A549 (cell line): ENCODE measurements at regions not wholly inside any gene's neighbourhood (a gene's known extent, or its start where the extent isn't known, plus 50 kb on each side); places are given as distances from the start of the nearest gene placed in this dataset.

Experiments used
- ATOH8 ChIP-seq: fragments of 250-450 bp; sonication (Bioruptor Pico); IDR thresholded peaks from 2 replicates; pipeline ENCODE4 v1.5.0; 2020; ENCODE audit warnings: low read depth, mild to moderate bottlenecking, moderate library complexity
- BCL3 ChIP-seq: fragments of >200 bp; sonication (Bioruptor Twin); formaldehyde crosslinking; IDR thresholded peaks from 3 replicates; pipeline ENCODE4 v1.6.1; 2016
- CBX2 ChIP-seq: fragments of 200-600 bp; sonication (generic); IDR thresholded peaks from 2 replicates; pipeline ENCODE4 v1.6.1; 2016; ENCODE audit warnings: low read depth, mild to moderate bottlenecking, borderline replicate concordance
- CBX8 ChIP-seq: fragments of 200-600 bp; sonication (generic); IDR thresholded peaks from 2 replicates; pipeline ENCODE4 v1.6.1; 2016
- CEBPB ChIP-seq, 2 experiments: fragments of >200 bp in 1 of 2; sonication (Bioruptor Twin) in 1 of 2; formaldehyde crosslinking in 1 of 2; IDR thresholded peaks; 2 replicates each; pipeline ENCODE4 v1.6.1; 2012 to 2016
- CHD2 ChIP-seq: fragments of 150-350 bp; IDR thresholded peaks from 2 replicates; pipeline ENCODE4 v1.6.1; 2014; ENCODE audit warnings: low read length; ENCODE audit not compliant: partially characterized antibody
- CHD4 ChIP-seq: fragments of 200-600 bp; sonication (generic); IDR thresholded peaks from 2 replicates; pipeline ENCODE4 v1.6.1; 2016; ENCODE audit warnings: antibody characterized with exemption, mild to moderate bottlenecking, borderline replicate concordance
- ELK1 ChIP-seq: fragments of 150-350 bp; IDR thresholded peaks from 2 replicates; pipeline ENCODE4 v1.6.1; 2014; ENCODE audit warnings: low read depth, mild to moderate bottlenecking, low read length
- EP300 ChIP-seq, 2 experiments: fragments of >200 bp; sonication (Bioruptor Twin); formaldehyde crosslinking; IDR thresholded peaks; 2 replicates in 1 of 2; 3 replicates in 1 of 2; pipeline ENCODE4 v1.6.1; 2016 to 2017
- ESRRA ChIP-seq: fragments of 150-350 bp; IDR thresholded peaks from 2 replicates; pipeline ENCODE4 v1.6.1; 2014; ENCODE audit warnings: mild to moderate bottlenecking, low read length, borderline replicate concordance
- FOSB ChIP-seq: fragments of 250-450 bp; sonication (Bioruptor Pico); IDR thresholded peaks from 2 replicates; pipeline ENCODE4 v1.5.0; 2020; ENCODE audit warnings: mild to moderate bottlenecking, moderate library complexity
- FOSL2 ChIP-seq, 2 experiments: fragments of 450-650 bp in 1 of 2; fragments of >200 bp in 1 of 2; sonication (Bioruptor Twin) in 1 of 2; formaldehyde crosslinking; IDR thresholded peaks; 2 replicates each; pipeline versions ENCODE4 v1.5.0 to v1.6.1; 2016 to 2020; ENCODE audit warnings: mild to moderate bottlenecking in 1 of 2, moderate library complexity in 1 of 2
- FOXS1 ChIP-seq: fragments of 250-450 bp; sonication (Bioruptor Pico); IDR thresholded peaks from 2 replicates; pipeline ENCODE4 v1.5.0; 2020; ENCODE audit warnings: mild to moderate bottlenecking, moderate library complexity
- GATA3 ChIP-seq: IDR thresholded peaks from 2 replicates; pipeline ENCODE4 v1.6.1; 2012; ENCODE audit warnings: borderline replicate concordance
- HDAC2 ChIP-seq: fragments of 200-600 bp; sonication (generic); IDR thresholded peaks from 2 replicates; pipeline ENCODE4 v1.6.1; 2016
- HES2 ChIP-seq: fragments of >200 bp; sonication (Bioruptor Twin); formaldehyde crosslinking; IDR thresholded peaks from 2 replicates; pipeline ENCODE4 v1.6.1; 2016
- HEYL ChIP-seq: fragments of 250-450 bp; sonication (Bioruptor Pico); IDR thresholded peaks from 2 replicates; pipeline ENCODE4 v1.8.0; 2021; ENCODE audit warnings: mild to moderate bottlenecking, moderate library complexity
- HOXA7 ChIP-seq: fragments of 250-450 bp; sonication (Bioruptor Pico); IDR thresholded peaks from 2 replicates; pipeline ENCODE4 v1.5.0; 2020; ENCODE audit warnings: mild to moderate bottlenecking, moderate library complexity
- KDM1A ChIP-seq: fragments of 200-600 bp; sonication (generic); IDR thresholded peaks from 2 replicates; pipeline ENCODE4 v1.6.1; 2016; ENCODE audit warnings: low read depth, mild to moderate bottlenecking
- KDM5A ChIP-seq: fragments of 200-600 bp; sonication (generic); IDR thresholded peaks from 2 replicates; pipeline ENCODE4 v1.6.1; 2016; ENCODE audit warnings: antibody characterized with exemption, mild to moderate bottlenecking
- MAZ ChIP-seq: fragments of 150-350 bp; IDR thresholded peaks from 2 replicates; pipeline ENCODE4 v1.6.1; 2014; ENCODE audit warnings: antibody characterized with exemption, low read depth, low read length, borderline replicate concordance
- NFE2L2 ChIP-seq: fragments of 150-350 bp; conservative IDR thresholded peaks from 2 replicates; pipeline ENCODE4 v1.6.1; 2014; ENCODE audit warnings: low read length
- PHF8 ChIP-seq: fragments of 200-600 bp; sonication (generic); IDR thresholded peaks from 2 replicates; pipeline ENCODE4 v1.6.1; 2016; ENCODE audit warnings: low read depth, mild to moderate bottlenecking, antibody characterized with exemption, moderate library complexity, borderline replicate concordance
- POLR2AphosphoS2 ChIP-seq: conservative IDR thresholded peaks from 2 replicates; pipeline ENCODE4 v1.6.1; 2012; ENCODE audit warnings: low read length, improper control_type of control experiment, inconsistent platforms
- REST ChIP-seq: fragments of 200-600 bp; sonication (generic); IDR thresholded peaks from 2 replicates; pipeline ENCODE4 v1.6.1; 2016; ENCODE audit warnings: antibody characterized with exemption, mild to moderate bottlenecking, moderate library complexity
- RFX5 ChIP-seq: fragments of 450-650 bp; IDR thresholded peaks from 2 replicates; pipeline ENCODE4 v1.7.1; 2014; ENCODE audit warnings: antibody characterized with exemption, mild to moderate bottlenecking, moderate library complexity
- RNF2 ChIP-seq: fragments of 200-600 bp; sonication (generic); IDR thresholded peaks from 2 replicates; pipeline ENCODE4 v1.6.1; 2016; ENCODE audit warnings: low read depth, mild to moderate bottlenecking, antibody characterized with exemption, moderate library complexity, borderline replicate concordance
- USF2 ChIP-seq: fragments of 450-650 bp; IDR thresholded peaks from 2 replicates; pipeline ENCODE4 v1.6.1; 2014; ENCODE audit warnings: antibody characterized with exemption
- ZC3H11A ChIP-seq: fragments of 450-650 bp; IDR thresholded peaks from 2 replicates; pipeline ENCODE4 v1.6.1; 2014; ENCODE audit warnings: antibody characterized with exemption, mild to moderate bottlenecking
- ZFP36 ChIP-seq: fragments of 450-650 bp; IDR thresholded peaks from 2 replicates; pipeline ENCODE4 v1.6.1; 2014; ENCODE audit warnings: borderline replicate concordance; ENCODE audit not compliant: partially characterized antibody
- ZNF302 ChIP-seq: fragments of 250-450 bp; sonication (Bioruptor Pico); IDR thresholded peaks from 2 replicates; pipeline ENCODE4 v1.9.0; 2021; ENCODE audit warnings: inconsistent platforms, mild to moderate bottlenecking, moderate library complexity
- ZSCAN20 ChIP-seq: fragments of 250-450 bp; sonication (Bioruptor Pico); IDR thresholded peaks from 2 replicates; pipeline ENCODE4 v1.8.0; 2022; ENCODE audit warnings: mild to moderate bottlenecking, moderate library complexity

GRCh38 chr12:124379938-124380754, 85.3 kb downstream of the RFLNA start (continued):
- TF ChIP-seq EP300 (IDR thresholded peaks at IDR 0.05) (peak; percentile 43 to 78; a peak in 2 of 5 replicates), NFE2L2 (no peak), ZSCAN20 (no peak), KDM1A (no peak), RNF2 (no peak), HDAC2 (no peak), ELK1 (no peak), GATA3 (0 out of 2 replicates have a peak, but pooled peaks have one; percentile 15), RFX5 (no peak), FOSB (CRISPR knock-in tag) (no peak), CHD2 (no peak), ZFP36 (no peak), BCL3 (0 out of 3 replicates have a peak, but pooled peaks have one; percentile 18), CBX8 (no peak), ZNF302 (CRISPR knock-in tag) (no peak), FOSL2 (IDR thresholded peaks at IDR 0.05) (no peak), FOSL2 (CRISPR knock-in tag; IDR thresholded peaks at IDR 0.05) (peak; percentile 70), REST (no peak), ZC3H11A (no peak), CHD4 (no peak), MAZ (no peak), HOXA7 (CRISPR knock-in tag) (0 out of 2 replicates have a peak, but pooled peaks have one; percentile 51), POLR2AphosphoS2 (peak; percentile 52; the same call in 1 of the 2 replicates), PHF8 (no peak), ATOH8 (CRISPR knock-in tag) (no peak), CBX2 (no peak), USF2 (no peak), KDM5A (no peak), HES2 (no peak), HEYL (no peak), FOXS1 (CRISPR knock-in tag) (no peak), ESRRA (no peak), CEBPB (IDR thresholded peaks at IDR 0.05) (no peak)
